H1 (cell line): ENCODE measurements at regions not wholly inside any gene's neighbourhood (a gene's known extent, or its start where the extent isn't known, plus 50 kb on each side); places are given as distances from the start of the nearest gene placed in this dataset.

ENCODE experiments used
- CTCF ChIA-PET: fragments of 300-600 bp; sonication (Branson Sonifier 250); formaldehyde crosslinking; loops from one replicate; lab custom pipeline; 2021; ENCODE audit not compliant: partially characterized antibody; lab: Charles Lee
- POLR2A ChIA-PET: fragments of 300-600 bp; sonication (Branson Sonifier 250); formaldehyde crosslinking; loops from one replicate; lab custom pipeline; 2021; ENCODE audit warnings: inconsistent platforms; ENCODE audit not compliant: partially characterized antibody; lab: Charles Lee
- DNase-seq, 2 experiments: peaks; one replicate each; pipeline versions ENCODE4 v3.0.0 to v3.0.0-alpha.2; 2010 to 2022; ENCODE audit warnings: low spot score in 2 of 2, low read depth in 1 of 2, mixed read lengths in 1 of 2
- FAIRE-seq: peaks from 2 replicates; lab custom pipeline; 2011; peaks lifted over from hg19 to GRCh38; lab: Jason Lieb, UNC
- H2AFZ ChIP-seq: 2 replicates; pipeline ENCODE4 v1.8.1; 2012; ENCODE audit warnings: low read length, inconsistent platforms
- H2AK5ac ChIP-seq: 2 replicates; pipeline ENCODE4 v1.6.1; 2013; ENCODE audit warnings: low read depth, low read length
- H2BK120ac ChIP-seq: replicated peaks from 2 replicates; pipeline ENCODE3; 2013; ENCODE audit warnings: low read depth, low read length, inconsistent platforms
- H2BK12ac ChIP-seq: 2 replicates; pipeline ENCODE4 v1.6.1; 2013; ENCODE audit warnings: low read depth, low read length
- H2BK15ac ChIP-seq: 2 replicates; pipeline ENCODE4 v1.6.1; 2013; ENCODE audit warnings: low read length
- H2BK20ac ChIP-seq: 2 replicates; pipeline ENCODE4 v1.6.1; 2013; ENCODE audit warnings: low read length
- H2BK5ac ChIP-seq: 2 replicates; pipeline ENCODE4 v1.6.1; 2013; ENCODE audit warnings: low read depth, low read length
- H3K14ac ChIP-seq: 2 replicates; pipeline ENCODE4 v1.6.1; 2013; ENCODE audit warnings: inconsistent platforms; ENCODE audit not compliant: insufficient read length
- H3K18ac ChIP-seq: 2 replicates; pipeline ENCODE4 v1.6.1; 2013; ENCODE audit warnings: low read length; ENCODE audit errors: extremely low read depth
- H3K23ac ChIP-seq: 2 replicates; pipeline ENCODE4 v1.6.1; 2013; ENCODE audit warnings: inconsistent platforms; ENCODE audit not compliant: insufficient read length
- H3K23me2 ChIP-seq: 2 replicates; pipeline ENCODE4 v1.6.1; 2013; ENCODE audit warnings: low read depth, low read length
- H3K27ac ChIP-seq: 2 replicates; pipeline ENCODE4 v1.6.1; 2011; ENCODE audit warnings: low read depth, low read length, inconsistent platforms
- H3K27me3 ChIP-seq, 4 experiments: replicated peaks in 1 of 4; 1 replicate in 1 of 4; 2 replicates in 3 of 4; pipeline versions ENCODE4 v1.6.1 to v1.8.1; 2011 to 2013; ENCODE audit warnings: low read length in 3 of 4, mild to moderate bottlenecking in 3 of 4, inconsistent platforms in 2 of 4, mixed read lengths in 2 of 4, moderate library complexity in 1 of 4; ENCODE audit not compliant: control insufficient read depth in 3 of 4, insufficient read depth in 3 of 4; ENCODE audit errors: extremely low read depth in 1 of 4
- H3K36me3 ChIP-seq, 4 experiments: 2 replicates each; pipeline versions ENCODE4 v1.6.1 to v1.8.1; 2011 to 2013; ENCODE audit warnings: mild to moderate bottlenecking in 4 of 4, low read length in 3 of 4, moderate library complexity in 2 of 4, control low read depth in 1 of 4, inconsistent platforms in 1 of 4; ENCODE audit not compliant: insufficient read depth in 4 of 4, control insufficient read depth in 2 of 4
- H3K4ac ChIP-seq: replicated peaks from 2 replicates; pipeline ENCODE3; 2013; ENCODE audit warnings: low read length, low read depth, mixed read lengths, inconsistent platforms; ENCODE audit not compliant: insufficient read length
- H3K4me1 ChIP-seq, 4 experiments: replicated peaks in 1 of 4; 1 replicate in 1 of 4; 2 replicates in 3 of 4; pipeline versions ENCODE4 v1.6.1 to v1.8.1; 2011 to 2013; ENCODE audit warnings: low read length in 3 of 4, inconsistent platforms in 2 of 4, mixed read lengths in 1 of 4; ENCODE audit not compliant: insufficient read depth in 4 of 4, control insufficient read depth in 3 of 4
- H3K4me2 ChIP-seq, 2 experiments: 2 replicates each; pipeline versions ENCODE4 v1.6.1 to v1.8.1; 2011 to 2013; ENCODE audit warnings: low read depth in 2 of 2, low read length in 2 of 2, control low read depth in 1 of 2, inconsistent platforms in 1 of 2, mild to moderate bottlenecking in 1 of 2; ENCODE audit not compliant: insufficient read depth in 1 of 2
- H3K4me3 ChIP-seq, 4 experiments: fragments of 200-600, 300-600 bp in 1 of 4; sonication (generic), shearing (Covaris generic), sonication (Bioruptor Twin) in 1 of 4; 2 replicates each; pipeline versions ENCODE4 v1.5.1 to v1.8.1; 2011 to 2016; ENCODE audit warnings: low read length in 4 of 4, low read depth in 3 of 4, control low read depth in 2 of 4, inconsistent platforms in 2 of 4, mild to moderate bottlenecking in 2 of 4, mixed read lengths in 1 of 4, moderate library complexity in 1 of 4; ENCODE audit not compliant: insufficient read depth in 2 of 4; ENCODE audit errors: extremely low read depth in 1 of 4
- H3K56ac ChIP-seq: replicated peaks from 2 replicates; pipeline ENCODE3; 2013; ENCODE audit warnings: low read depth, mild to moderate bottlenecking, mixed read lengths, low read length, inconsistent platforms; ENCODE audit not compliant: insufficient read length
- H3K79me1 ChIP-seq: 2 replicates; pipeline ENCODE4 v1.6.1; 2013; ENCODE audit warnings: low read depth, low read length, control low read depth
- H3K79me2 ChIP-seq, 2 experiments: 2 replicates each; pipeline versions ENCODE4 v1.6.1 to v1.8.1; 2012 to 2013; ENCODE audit warnings: low read length in 2 of 2, mild to moderate bottlenecking in 2 of 2, inconsistent platforms in 1 of 2; ENCODE audit not compliant: insufficient read depth in 2 of 2, control insufficient read depth in 1 of 2
- H3K9ac ChIP-seq, 4 experiments: replicated peaks in 1 of 4; 1 replicate in 1 of 4; 2 replicates in 3 of 4; pipeline versions ENCODE4 v1.6.1 to v1.8.1; 2011 to 2013; ENCODE audit warnings: low read depth in 3 of 4, low read length in 3 of 4, control low read depth in 2 of 4, mild to moderate bottlenecking in 2 of 4, moderate library complexity in 2 of 4, inconsistent platforms in 1 of 4; ENCODE audit errors: extremely low read depth in 1 of 4
- H3K9me3 ChIP-seq, 2 experiments: 2 replicates each; pipeline versions ENCODE4 v1.6.1 to v1.8.1; 2012 to 2013; ENCODE audit warnings: mild to moderate bottlenecking in 2 of 2, moderate library complexity in 2 of 2, control low read depth in 1 of 2, inconsistent platforms in 1 of 2, low read depth in 1 of 2, low read length in 1 of 2, mixed read lengths in 1 of 2; ENCODE audit not compliant: insufficient read depth in 2 of 2
- H4K20me1 ChIP-seq, 2 experiments: replicated peaks in 1 of 2; 2 replicates each; pipeline versions ENCODE3 to v1.8.1; 2011 to 2013; ENCODE audit warnings: inconsistent platforms in 2 of 2, low read length in 2 of 2, mild to moderate bottlenecking in 1 of 2; ENCODE audit not compliant: insufficient read depth in 2 of 2, control insufficient read depth in 1 of 2
- H4K5ac ChIP-seq: 2 replicates; pipeline ENCODE4 v1.6.1; 2013; ENCODE audit warnings: low read length, low read depth, mixed read lengths, inconsistent platforms; ENCODE audit not compliant: insufficient read length
- H4K8ac ChIP-seq: 2 replicates; pipeline ENCODE4 v1.8.0; 2013; ENCODE audit warnings: mild to moderate bottlenecking, moderate library complexity, low read length, inconsistent platforms; ENCODE audit not compliant: insufficient read depth; ENCODE audit errors: extremely low read depth
- H4K91ac ChIP-seq: replicated peaks from 2 replicates; pipeline ENCODE3; 2013; ENCODE audit warnings: low read length, mixed read lengths, inconsistent platforms; ENCODE audit not compliant: insufficient read length
- ASH2L ChIP-seq: fragments of 200-600, 300-600 bp; sonication (generic); IDR thresholded peaks from one replicate; pipeline ENCODE4 v1.7.1; 2017; ENCODE audit warnings: low read length
- RXRA ChIP-seq: IDR thresholded peaks from 2 replicates; pipeline ENCODE4 v1.6.1; 2011; ENCODE audit warnings: low read depth, mild to moderate bottlenecking, low read length, moderate library complexity; ENCODE audit not compliant: insufficient read depth
- SUZ12 ChIP-seq: fragments of 200-600 bp; sonication (generic); IDR thresholded peaks from 2 replicates; pipeline ENCODE4 v1.6.1; 2012; ENCODE audit warnings: mild to moderate bottlenecking, inconsistent platforms, low read length, moderate library complexity, mixed read lengths
- WGBS, 2 experiments: shearing (Covaris generic) in 1 of 2; methylation state at CpG; one replicate each; pipeline versions ENCODE4 v1.1.6 to v1.1.7; 2013 to 2015; ENCODE audit warnings: low lambda C conversion rate in 2 of 2, mixed read lengths in 2 of 2, inconsistent platforms in 1 of 2, low coverage in 1 of 2, missing lambda C conversion rate in 1 of 2; ENCODE audit not compliant: insufficient replicate concordance in 2 of 2, insufficient coverage in 1 of 2, insufficient read length in 1 of 2; ENCODE audit errors: extremely low coverage in 1 of 2, missing lambda C conversion rate in 1 of 2; 5-methylcytosine and 5-hydroxymethylcytosine counted together

- no peak overlapping the region for H2AK5ac ChIP-seq
- H3K36me3 ChIP-seq, result no peaks in the 10 kb centered on the region
- CTCF ChIA-PET, result interaction anchor here (0.6 to 1.3 kb wide), 3 partner anchors 26 to 210 kb away, joined by 3 read pairs; no protein-coding TSS in a partner anchor
- H2BK120ac ChIP-seq, result no peak overlapping the region
- H3K23me2 ChIP-seq, result no peaks in the 10 kb centered on the region
- H3K27ac ChIP-seq, result no peak overlapping the region
- no peaks in the 10 kb centered on the region for H3K9me3 ChIP-seq
- H3K4ac ChIP-seq, result no peak overlapping the region
- no peak overlapping the region for H3K9ac ChIP-seq
- TF ChIP-seq ASH2L, result no peak
- TF ChIP-seq RXRA, result no peak
- no peak for TF ChIP-seq SUZ12
- TF ChIP-seq, all 59 proteins: peak for 0
- no peak overlapping the region for H2BK15ac ChIP-seq
- H2BK20ac ChIP-seq, result no peak overlapping the region
- FAIRE-seq (no peak), DNase-seq (no peak)
- H4K8ac ChIP-seq, result no peak overlapping the region
- no peaks in the 10 kb centered on the region for H3K27me3 ChIP-seq
- H2BK12ac ChIP-seq, result no peak overlapping the region
- no peaks in the 10 kb centered on the region for H4K20me1 ChIP-seq
- no peak overlapping the region for H3K4me2 ChIP-seq
- H3K14ac ChIP-seq, result no peak overlapping the region
- H2BK5ac ChIP-seq, result no peak overlapping the region
- POLR2A ChIA-PET, result no interaction called here
- H3K23ac ChIP-seq, result no peak overlapping the region
- no peaks in the 10 kb centered on the region for H3K79me1 ChIP-seq
- no peaks in the 10 kb centered on the region for H3K79me2 ChIP-seq
- no peak overlapping the region for H4K5ac ChIP-seq
- no peak overlapping the region for H2AFZ ChIP-seq
- no peak overlapping the region for H4K91ac ChIP-seq
- H3K4me3 ChIP-seq, result no peak overlapping the region
- H3K18ac ChIP-seq, result no peak overlapping the region
- peaks cover 0 to 5% (median under 1%) of the 10 kb centered on the region in 4 experiments; a peak in 1 of 7 replicates for H3K4me1 ChIP-seq
- H3K56ac ChIP-seq, result no peak overlapping the region
- WGBS, 2 experiments, result 86% methylated on average over 6 of the region's 6 CpGs; no CpG with 5 or more reads in 1 of the 2 experiments
These were observed 133.3 kb downstream of the EN1 start for GRCh38 chr2:118714118-118714517.
